Body of pancreas (tissue), 4 donors: ENCODE measurements at regions not wholly inside any gene's neighbourhood (a gene's known extent, or its start where the extent isn't known, plus 50 kb on each side); places are given as distances from the start of the nearest gene placed in this dataset.

Experiments used
- ATAC-seq: fragments of 150-250 bp; one replicate; pipeline ENCODE4 v1.9.1; 2016
- DNase-seq, 4 donors: peaks; one replicate each; pipeline ENCODE4 v3.0.0-alpha.2; 2019
- H3K27ac ChIP-seq, 4 donors: fragments of 200-600 bp; sonication (generic); 1 replicate in 3 of 4; 2 replicates in 1 of 4; pipeline versions ENCODE4 v1.5.1 to v1.6.1; 2016 to 2019; ENCODE audit warnings: mild to moderate bottlenecking in 1 of 4, mixed read lengths in 1 of 4, moderate library complexity in 1 of 4
- H3K27me3 ChIP-seq, 2 donors: fragments of 200-600 bp; sonication (generic); one replicate each; pipeline ENCODE4 v1.6.0; 2016; ENCODE audit warnings: mild to moderate bottlenecking in 1 of 2
- H3K36me3 ChIP-seq, 2 donors: fragments of 200-600 bp; sonication (generic); replicated peaks in 1 of 2; 2 replicates each; pipeline ENCODE4 v1.5.1; 2016; ENCODE audit warnings: low read depth in 2 of 2; ENCODE audit not compliant: insufficient read depth in 1 of 2
- H3K4me1 ChIP-seq: fragments of 200-600 bp; sonication (generic); one replicate; pipeline ENCODE4 v1.6.0; 2016
- H3K4me3 ChIP-seq, 2 donors: fragments of 200-600 bp; sonication (generic); 1 replicate in 1 of 2; 2 replicates in 1 of 2; pipeline ENCODE4 v1.5.1; 2016 to 2019
- H3K9me3 ChIP-seq, 3 donors: fragments of 200-600 bp; sonication (generic); 1 replicate in 2 of 3; 2 replicates in 1 of 3; pipeline ENCODE4 v1.5.1; 2016
- CTCF ChIP-seq, 7 experiments: fragments of 450-650 bp in 4 of 7; fragments of 200-600 bp in 3 of 7; sonication (generic) in 3 of 7; IDR thresholded peaks; one replicate each; pipeline ENCODE4 v1.5.1; 2016 to 2019; ENCODE audit warnings: antibody characterized with exemption in 7 of 7
- POLR2A ChIP-seq, 3 donors: fragments of 450-650 bp; IDR thresholded peaks; one replicate each; pipeline ENCODE4 v1.6.1; 2016; ENCODE audit warnings: antibody characterized with exemption in 3 of 3, mild to moderate bottlenecking in 2 of 3
- WGBS, 2 donors: methylation state at CpG; one replicate each; pipeline ENCODE4 v1.1.5; 2017; 5-methylcytosine and 5-hydroxymethylcytosine counted together
- intact Hi-C: fragments of 100-400 bp; cut with DNase I; formaldehyde crosslinking; loops from one replicate; pipeline ENCODE4 v1.15.1; 2023

- intact Hi-C loops, result no loop called here
- no peak overlapping the region for H3K27ac ChIP-seq
- no peaks in the 10 kb centered on the region for H3K36me3 ChIP-seq
- H3K4me3 ChIP-seq, result no peak overlapping the region
- H3K9me3 ChIP-seq, result no peaks in the 10 kb centered on the region
- no peaks in the 10 kb centered on the region for H3K27me3 ChIP-seq
- peaks cover 7% of the 10 kb centered on the region for H3K4me1 ChIP-seq
- TF ChIP-seq POLR2A (IDR thresholded peaks at IDR 0.05) (no peak), CTCF (IDR thresholded peaks at IDR 0.05) (no peak)
- DNase-seq (no peak), ATAC-seq (no peak)
- WGBS, 2 donors, result 44 to 54% methylated on average over 1 of the region's 1 CpG
Measured at GRCh38 chr2:172672114-172672513, 63.5 kb upstream of the RAPGEF4 start.

GRCh38 chr2:172673056-172673683 lies 62.5 kb upstream of the RAPGEF4 start:
- no peak overlapping the region for H3K4me3 ChIP-seq
- ATAC-seq, result no peak

GRCh38 chr2:172674034-172674967 lies 61.3 kb upstream of the RAPGEF4 start:
- ATAC-seq (peak; percentile 83), DNase-seq (peak; percentile 27 to 66 (median 54))
- WGBS, 2 donors, result 33 to 51% methylated on average over 39 of the region's 39 CpGs
- no peaks in the 10 kb centered on the region for H3K9me3 ChIP-seq
- no peaks in the 10 kb centered on the region for H3K36me3 ChIP-seq
- TF ChIP-seq POLR2A (IDR thresholded peaks at IDR 0.05) (no peak), CTCF (IDR thresholded peaks at IDR 0.05) (peak; percentile 48 to 75 (median 57))
- no peak overlapping the region for H3K4me3 ChIP-seq
- no peak overlapping the region for H3K27ac ChIP-seq
- peaks cover 7% of the 10 kb centered on the region for H3K4me1 ChIP-seq
- no peaks in the 10 kb centered on the region for H3K27me3 ChIP-seq
- intact Hi-C loops, result no loop called here

More at GRCh38 chr2:172673056-172673683, 62.5 kb upstream of the RAPGEF4 start:
- intact Hi-C loops, result no loop called here
- 58 to 60% methylated on average over 6 of the region's 6 CpGs for WGBS, 2 donors
- peaks cover 7% of the 10 kb centered on the region for H3K4me1 ChIP-seq
- no peak for TF ChIP-seq CTCF (IDR thresholded peaks at IDR 0.05)
- TF ChIP-seq POLR2A (IDR thresholded peaks at IDR 0.05), result no peak
- no peaks in the 10 kb centered on the region for H3K27me3 ChIP-seq
- no peaks in the 10 kb centered on the region for H3K9me3 ChIP-seq
- H3K27ac ChIP-seq, result no peak overlapping the region
- H3K36me3 ChIP-seq, result no peaks in the 10 kb centered on the region
- peak in 2 of 4 donors; percentile 6 to 9 for DNase-seq

- no peak overlapping the region for H3K4me3 ChIP-seq
- H3K9me3 ChIP-seq, result no peaks in the 10 kb centered on the region
- no peak overlapping the region for H3K27ac ChIP-seq
- intact Hi-C loops, result no loop called here
- TF ChIP-seq POLR2A (IDR thresholded peaks at IDR 0.05) (no peak), CTCF (IDR thresholded peaks at IDR 0.05) (no peak)
- no peaks in the 10 kb centered on the region for H3K27me3 ChIP-seq
- H3K36me3 ChIP-seq, result no peaks in the 10 kb centered on the region
- H3K4me1 ChIP-seq, result peaks cover 7% of the 10 kb centered on the region
- WGBS, 2 donors, result 26 to 56% methylated on average over 3 of the region's 3 CpGs
- DNase-seq, result no peak
- ATAC-seq, result no peak
Measured at GRCh38 chr2:172674968-172675303, 60.7 kb upstream of the RAPGEF4 start.
